ENCODE measurements at regions not wholly inside any gene's neighbourhood (a gene's known extent, or its start where the extent isn't known, plus 50 kb on each side); places are given as distances from the start of the nearest gene placed in this dataset.

GRCh38 chr6:91804981-91805380, 1218.1 kb upstream of the MAP3K7 start:
- DNase-seq (no peak), ATAC-seq (no peak)
- Mint-ChIP-seq H3K27ac (no peak overlapping the region), H3K4me1 (no peaks in the 10 kb centered on the region), H3K4me3 (no peak overlapping the region), H3K36me3 (ENCODE audit: low read depth) (no peaks in the 10 kb centered on the region), H3K27me3 (no peaks in the 10 kb centered on the region)
- no peaks in the 10 kb centered on the region for H3K9me3 ChIP-seq (ENCODE audit: control insufficient read depth, low read length, poor library complexity, severe bottlenecking)

GRCh38 chr6:91802431-91802830, 1215.6 kb upstream of the MAP3K7 start:
- H3K9me3 ChIP-seq (ENCODE audit: control insufficient read depth, low read length, poor library complexity, severe bottlenecking), result no peaks in the 10 kb centered on the region
- DNase-seq (no peak), ATAC-seq (no peak)
- Mint-ChIP-seq H3K27ac (no peak overlapping the region), H3K36me3 (ENCODE audit: low read depth) (no peaks in the 10 kb centered on the region), H3K4me3 (no peak overlapping the region), H3K27me3 (no peaks in the 10 kb centered on the region), H3K4me1 (no peaks in the 10 kb centered on the region)

GRCh38 chr6:91796603-91797002, 1209.7 kb upstream of the MAP3K7 start:
- no peak overlapping the region for H3K4me3 Mint-ChIP-seq
- no peaks in the 10 kb centered on the region for H3K27me3 Mint-ChIP-seq
- DNase-seq (no peak), ATAC-seq (no peak)
- no peaks in the 10 kb centered on the region for H3K9me3 ChIP-seq (ENCODE audit: control insufficient read depth, low read length, poor library complexity, severe bottlenecking)
- H3K4me1 Mint-ChIP-seq, result no peaks in the 10 kb centered on the region
- no peaks in the 10 kb centered on the region for H3K36me3 Mint-ChIP-seq (ENCODE audit: low read depth)
- no peak overlapping the region for H3K27ac Mint-ChIP-seq

- Mint-ChIP-seq H3K36me3 (ENCODE audit: low read depth) (no peaks in the 10 kb centered on the region), H3K27ac (no peak overlapping the region), H3K27me3 (no peaks in the 10 kb centered on the region), H3K4me3 (no peak overlapping the region), H3K4me1 (no peaks in the 10 kb centered on the region)
- no peak for DNase-seq
- no peak for ATAC-seq
- no peaks in the 10 kb centered on the region for H3K9me3 ChIP-seq (ENCODE audit: control insufficient read depth, low read length, poor library complexity, severe bottlenecking)
Measured at GRCh38 chr6:91788501-91788900, 1201.6 kb upstream of the MAP3K7 start.

GRCh38 chr6:91786474-91787184, 1199.8 kb upstream of the MAP3K7 start:
- H3K9me3 ChIP-seq (ENCODE audit: control insufficient read depth, low read length, poor library complexity, severe bottlenecking), result no peaks in the 10 kb centered on the region
- ATAC-seq (no peak), DNase-seq (no peak)
- Mint-ChIP-seq H3K27ac (no peak overlapping the region), H3K27me3 (no peaks in the 10 kb centered on the region), H3K4me1 (no peaks in the 10 kb centered on the region), H3K36me3 (ENCODE audit: low read depth) (no peaks in the 10 kb centered on the region), H3K4me3 (no peak overlapping the region)

- H3K27ac Mint-ChIP-seq, result no peak overlapping the region
- H3K27me3 Mint-ChIP-seq, result no peaks in the 10 kb centered on the region
- ATAC-seq (no peak), DNase-seq (no peak)
- H3K9me3 ChIP-seq (ENCODE audit: control insufficient read depth, low read length, poor library complexity, severe bottlenecking), result no peaks in the 10 kb centered on the region
- H3K4me3 Mint-ChIP-seq, result no peak overlapping the region
- no peaks in the 10 kb centered on the region for H3K36me3 Mint-ChIP-seq (ENCODE audit: low read depth)
- no peaks in the 10 kb centered on the region for H3K4me1 Mint-ChIP-seq
Measured at GRCh38 chr6:91782802-91783201, 1195.9 kb upstream of the MAP3K7 start.

- Mint-ChIP-seq H3K27me3 (no peaks in the 10 kb centered on the region), H3K4me3 (no peak overlapping the region), H3K27ac (no peak overlapping the region), H3K36me3 (ENCODE audit: low read depth) (no peaks in the 10 kb centered on the region), H3K4me1 (no peaks in the 10 kb centered on the region)
- no peaks in the 10 kb centered on the region for H3K9me3 ChIP-seq (ENCODE audit: control insufficient read depth, low read length, poor library complexity, severe bottlenecking)
- DNase-seq, result no peak
- ATAC-seq, result no peak
Measured at GRCh38 chr6:91781946-91782345, 1195.1 kb upstream of the MAP3K7 start.

GRCh38 chr6:91780270-91780669, 1193.4 kb upstream of the MAP3K7 start:
- Mint-ChIP-seq H3K27ac (no peak overlapping the region), H3K36me3 (ENCODE audit: low read depth) (no peaks in the 10 kb centered on the region), H3K4me3 (no peak overlapping the region), H3K4me1 (no peaks in the 10 kb centered on the region), H3K27me3 (no peaks in the 10 kb centered on the region)
- no peaks in the 10 kb centered on the region for H3K9me3 ChIP-seq (ENCODE audit: control insufficient read depth, low read length, poor library complexity, severe bottlenecking)
- ATAC-seq (no peak), DNase-seq (no peak)

- Mint-ChIP-seq H3K4me1 (no peaks in the 10 kb centered on the region), H3K27ac (no peak overlapping the region), H3K4me3 (no peak overlapping the region), H3K27me3 (no peaks in the 10 kb centered on the region), H3K36me3 (ENCODE audit: low read depth) (no peaks in the 10 kb centered on the region)
- no peak for ATAC-seq
- no peaks in the 10 kb centered on the region for H3K9me3 ChIP-seq (ENCODE audit: control insufficient read depth, low read length, poor library complexity, severe bottlenecking)
- DNase-seq, result no peak
Measured at GRCh38 chr6:91761621-91762020, 1174.7 kb upstream of the MAP3K7 start.

GRCh38 chr6:91754691-91755090, 1167.8 kb upstream of the MAP3K7 start:
- no peaks in the 10 kb centered on the region for H3K36me3 Mint-ChIP-seq (ENCODE audit: low read depth)

GRCh38 chr6:91751526-91751925, 1164.7 kb upstream of the MAP3K7 start:
- Mint-ChIP-seq H3K4me3 (no peak overlapping the region), H3K4me1 (no peaks in the 10 kb centered on the region), H3K36me3 (ENCODE audit: low read depth) (no peaks in the 10 kb centered on the region), H3K27me3 (no peaks in the 10 kb centered on the region), H3K27ac (no peak overlapping the region)
- ATAC-seq, result no peak
- H3K9me3 ChIP-seq (ENCODE audit: control insufficient read depth, low read length, poor library complexity, severe bottlenecking), result no peaks in the 10 kb centered on the region
- DNase-seq, result no peak

More at GRCh38 chr6:91754691-91755090, 1167.8 kb upstream of the MAP3K7 start:
- Mint-ChIP-seq H3K27me3 (no peaks in the 10 kb centered on the region), H3K4me3 (no peak overlapping the region), H3K4me1 (no peaks in the 10 kb centered on the region), H3K27ac (no peak overlapping the region)
- ATAC-seq (no peak), DNase-seq (no peak)
- no peaks in the 10 kb centered on the region for H3K9me3 ChIP-seq (ENCODE audit: control insufficient read depth, low read length, poor library complexity, severe bottlenecking)

GRCh38 chr6:91744566-91744965, 1157.7 kb upstream of the MAP3K7 start:
- DNase-seq (no peak), ATAC-seq (no peak)
- H3K4me1 Mint-ChIP-seq, result no peaks in the 10 kb centered on the region
- H3K27ac Mint-ChIP-seq, result no peak overlapping the region
- no peaks in the 10 kb centered on the region for H3K9me3 ChIP-seq (ENCODE audit: control insufficient read depth, low read length, poor library complexity, severe bottlenecking)
- H3K27me3 Mint-ChIP-seq, result no peaks in the 10 kb centered on the region
- no peak overlapping the region for H3K4me3 Mint-ChIP-seq
- no peaks in the 10 kb centered on the region for H3K36me3 Mint-ChIP-seq (ENCODE audit: low read depth)

GRCh38 chr6:91743756-91744155, 1156.9 kb upstream of the MAP3K7 start:
- H3K36me3 Mint-ChIP-seq (ENCODE audit: low read depth), result no peaks in the 10 kb centered on the region
- no peaks in the 10 kb centered on the region for H3K9me3 ChIP-seq (ENCODE audit: control insufficient read depth, low read length, poor library complexity, severe bottlenecking)
- no peaks in the 10 kb centered on the region for H3K4me1 Mint-ChIP-seq
- H3K4me3 Mint-ChIP-seq, result no peak overlapping the region
- H3K27me3 Mint-ChIP-seq, result no peaks in the 10 kb centered on the region
- no peak for ATAC-seq
- no peak overlapping the region for H3K27ac Mint-ChIP-seq
- DNase-seq, result no peak

- Mint-ChIP-seq H3K4me1 (no peaks in the 10 kb centered on the region), H3K27me3 (no peaks in the 10 kb centered on the region), H3K27ac (no peak overlapping the region), H3K36me3 (ENCODE audit: low read depth) (no peaks in the 10 kb centered on the region), H3K4me3 (no peak overlapping the region)
- ATAC-seq (no peak), DNase-seq (no peak)
- no peaks in the 10 kb centered on the region for H3K9me3 ChIP-seq (ENCODE audit: control insufficient read depth, low read length, poor library complexity, severe bottlenecking)
Measured at GRCh38 chr6:91731939-91732338, 1145.1 kb upstream of the MAP3K7 start.
